HG03432 (cell line): ENCODE measurements at regions not wholly inside any gene's neighbourhood (a gene's known extent, or its start where the extent isn't known, plus 50 kb on each side); places are given as distances from the start of the nearest gene placed in this dataset.
A peak's percentile ranks its signal among the peaks of the same experiment; 100 is the strongest.
"Not testable (repeated sequence)": the region's sequence is repeated elsewhere in the genome, so short reads cannot be mapped to it uniquely, and the experiment has no call there.

ENCODE experiments used
- ATAC-seq: cut with Tn5 transposase; IDR thresholded peaks from one replicate; pipeline ENCODE4 v1.9.1; 2021; ENCODE audit warnings: mild to moderate bottlenecking, moderate library complexity; ENCODE audit not compliant: unreplicated experiment

GRCh38 chr21:14058566-14058965 lies 152.2 kb downstream of the LIPI start:
- no peak for ATAC-seq

GRCh38 chr21:14057841-14058481 lies 152.8 kb downstream of the LIPI start:
- not testable (repeated sequence) for ATAC-seq

GRCh38 chr21:14057313-14057712 lies 153.4 kb downstream of the LIPI start:
- ATAC-seq, result no peak

GRCh38 chr21:14056771-14057191 lies 154.0 kb downstream of the LIPI start:
- no peak for ATAC-seq

- not testable (repeated sequence) for ATAC-seq
Measured at GRCh38 chr21:14055746-14056515, 154.8 kb downstream of the LIPI start.

- no peak for ATAC-seq
Measured at GRCh38 chr21:14054682-14055081, 156.1 kb downstream of the LIPI start.

GRCh38 chr21:14050121-14050520 lies 160.6 kb downstream of the LIPI start:
- ATAC-seq, result no peak

- ATAC-seq, result no peak
Measured at GRCh38 chr21:14046401-14046800, 164.4 kb downstream of the LIPI start.

GRCh38 chr21:14040386-14040785 lies 170.4 kb downstream of the LIPI start:
- no peak for ATAC-seq

GRCh38 chr21:14028619-14029018 lies 182.1 kb downstream of the LIPI start:
- not testable (repeated sequence) for ATAC-seq

GRCh38 chr21:14027235-14027869 lies 183.4 kb downstream of the LIPI start:
- ATAC-seq, result peak; percentile 100

- peak; percentile 75 for ATAC-seq
Measured at GRCh38 chr21:14020108-14020507, 190.6 kb downstream of the LIPI start.

- ATAC-seq, result not testable (repeated sequence)
Measured at GRCh38 chr21:14015841-14016240, 194.9 kb downstream of the LIPI start.

GRCh38 chr21:14013623-14014498 lies 196.9 kb downstream of the LIPI start:
- not testable (repeated sequence) for ATAC-seq

GRCh38 chr21:14013056-14013603 lies 197.6 kb downstream of the LIPI start:
- ATAC-seq, result no peak

GRCh38 chr21:14012409-14012808 lies 198.3 kb downstream of the LIPI start:
- ATAC-seq, result no peak

- not testable (repeated sequence) for ATAC-seq
Measured at GRCh38 chr21:14011751-14012150, 199.0 kb downstream of the LIPI start.

GRCh38 chr21:14011149-14011548 lies 199.6 kb downstream of the LIPI start:
- not testable (repeated sequence) for ATAC-seq

GRCh38 chr21:14010729-14011128 lies 200.0 kb downstream of the LIPI start:
- ATAC-seq, result no peak

GRCh38 chr21:14009990-14010389 lies 200.8 kb downstream of the LIPI start:
- not testable (repeated sequence) for ATAC-seq
